Activated CD8-positive, alpha-beta memory T cell treated with anti-CD3 and anti-CD28 coated beads, Interleukin-2, amount 10 ng/mL, durations not matched to agents 7 days and 5 days (primary cell): ENCODE measurements at regions not wholly inside any gene's neighbourhood (a gene's known extent, or its start where the extent isn't known, plus 50 kb on each side); places are given as distances from the start of the nearest gene placed in this dataset.
"Not testable (repeated sequence)": the region's sequence is repeated elsewhere in the genome, so short reads cannot be mapped to it uniquely, and the experiment has no call there.

Experiments
- ATAC-seq: fragments of 150-1000 bp; cut with Tn5 transposase; one replicate; pipeline ENCODE4 v1.10.0; 2021; ENCODE audit warnings: moderate library complexity
- CTCF ChIA-PET: fragments of 350-600 bp; sonication (Branson Sonifier 250); formaldehyde crosslinking; loops from one replicate; lab custom pipeline; 2021; ENCODE audit warnings: antibody characterized with exemption; lab: Charles Lee
- DNase-seq: peaks from one replicate; pipeline ENCODE4 v3.0.0-alpha.2; 2020
- H3K27ac Mint-ChIP-seq: one replicate; pipeline ENCODE4 v1.8.0; 2021; ENCODE audit warnings: mild to moderate bottlenecking, mixed read lengths
- H3K27me3 Mint-ChIP-seq: one replicate; pipeline ENCODE4 v1.8.0; 2021; ENCODE audit warnings: mixed read lengths
- H3K36me3 Mint-ChIP-seq: one replicate; pipeline ENCODE4 v1.8.0; 2021; ENCODE audit warnings: mild to moderate bottlenecking, mixed read lengths
- H3K4me1 Mint-ChIP-seq: one replicate; pipeline ENCODE4 v1.8.0; 2021; ENCODE audit warnings: mixed read lengths
- H3K4me3 Mint-ChIP-seq: one replicate; pipeline ENCODE4 v1.8.0; 2021; ENCODE audit warnings: mild to moderate bottlenecking, moderate library complexity, mixed read lengths
- H3K9me3 Mint-ChIP-seq: one replicate; pipeline ENCODE4 v1.8.0; 2022; ENCODE audit warnings: low read depth, mixed read lengths

DNA sequence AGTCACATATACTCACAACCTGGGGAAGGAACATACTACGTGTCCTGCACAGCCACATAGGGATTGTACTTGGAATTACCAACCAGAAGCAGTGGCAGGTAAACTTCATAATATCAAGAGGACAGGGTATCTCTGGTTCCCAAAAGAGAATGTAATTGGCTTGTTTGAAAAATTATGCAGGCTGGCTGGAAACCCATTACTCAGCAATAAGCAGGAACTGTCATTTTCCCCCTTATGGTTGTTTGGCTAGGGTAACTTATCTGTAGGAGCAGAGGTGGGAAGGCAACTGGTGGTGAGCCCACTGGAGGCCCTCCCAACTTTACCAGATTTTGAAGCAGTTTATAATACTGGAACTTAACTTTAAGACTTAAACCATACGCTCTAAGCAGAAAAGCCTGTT is 924.1 kb downstream of the LRRIQ3 start:
- Mint-ChIP-seq H3K36me3 (no peaks in the 10 kb centered on the region), H3K9me3 (peaks cover 11% of the 10 kb centered on the region), H3K27ac (no peak overlapping the region), H3K4me3 (no peak overlapping the region), H3K4me1 (no peaks in the 10 kb centered on the region), H3K27me3 (no peaks in the 10 kb centered on the region)
- CTCF ChIA-PET: no interaction called here
- ATAC-seq: no peak
- no peak for DNase-seq

GRCh38 chr1:73245196-73245595 is 952.8 kb downstream of the LRRIQ3 start:
- H3K4me3 Mint-ChIP-seq, H3K36me3 Mint-ChIP-seq, H3K27me3 Mint-ChIP-seq, DNase-seq, H3K4me1 Mint-ChIP-seq, ATAC-seq, CTCF ChIA-PET, H3K27ac Mint-ChIP-seq: not testable (repeated sequence)
- peaks cover 23% of the 10 kb centered on the region for H3K9me3 Mint-ChIP-seq

DNA sequence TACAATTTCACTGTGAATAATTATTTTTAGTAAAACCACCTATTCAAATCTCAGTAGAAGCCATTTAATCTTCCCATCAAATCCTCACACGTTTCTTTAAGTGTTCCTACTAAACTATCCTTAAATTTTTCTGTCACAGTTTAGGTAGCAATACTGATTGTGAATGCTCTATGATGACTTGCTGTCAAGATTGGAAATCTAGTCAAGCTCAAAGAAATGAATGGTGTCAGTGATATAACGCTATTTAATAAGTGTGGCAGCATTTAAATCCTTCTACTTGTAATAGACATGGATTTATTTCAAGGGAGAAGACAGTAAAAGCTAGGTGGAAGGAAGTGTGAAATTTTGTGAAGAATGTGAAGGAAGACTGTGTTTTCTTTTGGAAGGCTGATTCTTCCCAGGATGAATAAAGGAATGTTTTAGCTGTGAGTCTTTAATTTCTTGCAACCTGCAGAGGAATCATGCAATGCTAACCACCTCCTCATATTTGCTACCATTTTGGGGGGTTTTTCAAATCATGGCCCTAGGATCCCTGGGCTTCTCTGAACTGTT is 936.7 kb upstream of the NEGR1 start:
- CTCF ChIA-PET: no interaction called here
- no peak for ATAC-seq
- no peaks in the 10 kb centered on the region for H3K27me3 Mint-ChIP-seq
- no peak for DNase-seq
- H3K9me3 Mint-ChIP-seq: peaks cover 18% of the 10 kb centered on the region
- no peak overlapping the region for H3K4me3 Mint-ChIP-seq
- H3K36me3 Mint-ChIP-seq: no peaks in the 10 kb centered on the region
- no peak overlapping the region for H3K27ac Mint-ChIP-seq
- H3K4me1 Mint-ChIP-seq: no peaks in the 10 kb centered on the region

GRCh38 chr1:73205294-73205973 is 923.1 kb upstream of the NEGR1 start:
- CTCF ChIA-PET: no interaction called here
- ATAC-seq: no peak
- H3K9me3 Mint-ChIP-seq: peaks cover 22% of the 10 kb centered on the region
- DNase-seq: no peak
- no peak overlapping the region for H3K4me3 Mint-ChIP-seq
- H3K4me1 Mint-ChIP-seq: no peaks in the 10 kb centered on the region
- H3K36me3 Mint-ChIP-seq: no peaks in the 10 kb centered on the region
- no peak overlapping the region for H3K27ac Mint-ChIP-seq
- H3K27me3 Mint-ChIP-seq: no peaks in the 10 kb centered on the region

DNA sequence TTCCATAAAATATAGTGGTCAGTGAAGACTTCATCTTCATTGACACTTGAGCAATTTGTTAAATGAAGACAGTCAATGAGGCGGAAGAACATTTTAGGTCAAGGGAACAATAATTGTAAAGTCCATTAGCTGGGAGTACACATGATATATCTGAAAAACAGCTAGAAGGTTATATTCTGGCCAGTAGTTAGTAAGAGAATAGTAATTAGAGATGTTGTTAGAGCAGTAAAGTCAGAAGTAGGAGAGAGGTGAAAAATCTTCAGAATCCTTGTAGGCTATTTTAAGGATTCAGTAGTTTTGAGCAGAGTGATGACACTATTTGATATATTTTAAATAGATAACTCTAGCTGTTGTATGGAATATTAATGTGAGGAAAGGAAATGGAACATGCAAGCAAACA is 915.6 kb upstream of the NEGR1 start:
- ATAC-seq: no peak
- Mint-ChIP-seq H3K9me3 (peaks cover 10% of the 10 kb centered on the region), H3K4me1 (no peaks in the 10 kb centered on the region), H3K27me3 (no peaks in the 10 kb centered on the region), H3K36me3 (no peaks in the 10 kb centered on the region), H3K27ac (no peak overlapping the region), H3K4me3 (no peak overlapping the region)
- CTCF ChIA-PET: no interaction called here
- no peak for DNase-seq

DNA sequence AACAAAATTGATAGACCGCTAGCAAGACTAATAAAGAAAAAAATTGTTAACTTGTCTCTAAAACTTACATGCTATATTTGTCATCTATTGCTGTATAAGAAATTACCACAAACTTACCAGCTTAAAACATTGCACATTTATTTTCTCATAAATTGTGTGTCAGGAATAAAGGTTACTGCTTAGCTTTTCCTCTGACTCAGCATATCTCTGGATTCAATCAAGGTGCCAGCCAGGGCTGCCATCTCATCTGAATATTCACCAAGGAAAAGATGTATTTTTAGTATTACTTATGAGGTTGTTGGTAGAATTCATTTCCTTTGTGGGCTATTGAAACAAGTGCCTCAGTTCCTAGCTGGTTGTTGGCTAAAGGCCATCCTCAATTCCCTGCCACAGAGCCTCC is 912.6 kb upstream of the NEGR1 start:
- no peak overlapping the region for H3K27ac Mint-ChIP-seq
- H3K4me3 Mint-ChIP-seq: no peak overlapping the region
- peaks cover 4% of the 10 kb centered on the region for H3K9me3 Mint-ChIP-seq
- CTCF ChIA-PET: no interaction called here
- H3K27me3 Mint-ChIP-seq: no peaks in the 10 kb centered on the region
- no peak for DNase-seq
- no peak for ATAC-seq
- no peaks in the 10 kb centered on the region for H3K4me1 Mint-ChIP-seq
- no peaks in the 10 kb centered on the region for H3K36me3 Mint-ChIP-seq

DNA sequence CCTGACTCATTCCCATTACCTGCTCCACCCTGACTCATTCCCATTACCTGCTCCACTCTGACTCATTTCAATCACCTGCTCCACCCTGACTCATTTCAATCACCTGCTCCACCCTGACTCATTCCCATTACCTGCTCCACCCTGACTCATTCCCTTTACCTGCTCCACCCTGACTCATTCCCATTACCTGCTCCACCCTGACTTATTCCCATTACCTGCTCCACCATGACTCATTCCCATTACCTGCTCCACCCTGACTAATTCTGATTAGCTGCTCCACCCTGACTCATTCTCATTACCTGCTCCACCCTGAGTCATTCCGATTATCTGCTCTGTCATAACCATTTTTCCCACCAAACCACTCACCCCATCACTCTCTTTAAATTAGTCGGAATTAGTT is 901.2 kb upstream of the NEGR1 start:
- H3K27me3 Mint-ChIP-seq, H3K4me3 Mint-ChIP-seq, CTCF ChIA-PET, H3K27ac Mint-ChIP-seq, H3K9me3 Mint-ChIP-seq, ATAC-seq, DNase-seq, H3K36me3 Mint-ChIP-seq, H3K4me1 Mint-ChIP-seq: not testable (repeated sequence)

DNA sequence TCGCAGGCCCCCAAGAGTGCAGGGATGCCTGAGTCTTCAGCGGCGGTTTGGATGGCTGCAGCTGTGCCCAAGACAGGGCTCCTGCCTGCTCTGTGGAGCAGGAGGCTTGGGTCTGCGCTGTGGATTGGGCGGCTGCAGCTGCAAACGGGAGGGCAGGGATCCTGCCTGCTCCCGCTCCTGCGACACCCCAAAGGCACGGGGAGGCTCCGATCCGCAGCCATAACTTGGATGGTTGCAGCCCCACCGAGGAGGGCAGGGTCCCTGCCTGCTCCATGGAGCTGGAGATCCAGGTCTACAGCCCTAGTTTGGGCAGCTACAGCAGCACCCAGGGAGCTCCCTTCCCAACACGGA is 898.8 kb upstream of the NEGR1 start:
- Mint-ChIP-seq H3K9me3 (peaks cover 6% of the 10 kb centered on the region), H3K4me3 (no peak overlapping the region), H3K27me3 (no peaks in the 10 kb centered on the region), H3K36me3 (no peaks in the 10 kb centered on the region), H3K4me1 (no peaks in the 10 kb centered on the region), H3K27ac (no peak overlapping the region)
- CTCF ChIA-PET: no interaction called here
- DNase-seq (no peak), ATAC-seq (no peak)

GRCh38 chr1:73180397-73181189 is 898.3 kb upstream of the NEGR1 start:
- Mint-ChIP-seq H3K4me3 (no peak overlapping the region), H3K27ac (no peak overlapping the region), H3K4me1 (no peaks in the 10 kb centered on the region), H3K27me3 (no peaks in the 10 kb centered on the region), H3K36me3 (no peaks in the 10 kb centered on the region), H3K9me3 (peaks cover 6% of the 10 kb centered on the region)
- DNase-seq: no peak
- CTCF ChIA-PET: no interaction called here
- ATAC-seq: no peak

DNA sequence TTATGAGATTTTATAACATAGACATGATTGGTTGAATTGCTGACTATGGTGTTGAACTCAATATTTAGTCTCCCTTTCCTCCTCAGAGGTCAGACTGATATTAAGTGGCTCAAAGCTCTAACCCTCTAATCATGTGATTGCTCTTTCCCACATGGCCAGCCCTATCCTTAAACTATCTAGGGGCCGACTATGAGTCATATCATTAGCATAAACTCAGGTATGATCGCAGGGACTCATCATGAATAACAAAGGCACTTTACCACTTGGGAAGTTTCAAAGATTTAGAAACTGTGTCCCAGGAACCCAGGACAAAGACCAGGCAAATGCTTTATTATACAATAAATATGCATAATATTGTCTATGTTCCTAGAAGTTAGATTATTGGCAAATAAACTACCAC is 894.6 kb upstream of the NEGR1 start:
- Mint-ChIP-seq H3K36me3 (no peaks in the 10 kb centered on the region), H3K27ac (no peak overlapping the region), H3K4me3 (no peak overlapping the region), H3K27me3 (no peaks in the 10 kb centered on the region), H3K4me1 (no peaks in the 10 kb centered on the region), H3K9me3 (peaks cover 2% of the 10 kb centered on the region)
- CTCF ChIA-PET: no interaction called here
- no peak for DNase-seq
- ATAC-seq: no peak

DNA sequence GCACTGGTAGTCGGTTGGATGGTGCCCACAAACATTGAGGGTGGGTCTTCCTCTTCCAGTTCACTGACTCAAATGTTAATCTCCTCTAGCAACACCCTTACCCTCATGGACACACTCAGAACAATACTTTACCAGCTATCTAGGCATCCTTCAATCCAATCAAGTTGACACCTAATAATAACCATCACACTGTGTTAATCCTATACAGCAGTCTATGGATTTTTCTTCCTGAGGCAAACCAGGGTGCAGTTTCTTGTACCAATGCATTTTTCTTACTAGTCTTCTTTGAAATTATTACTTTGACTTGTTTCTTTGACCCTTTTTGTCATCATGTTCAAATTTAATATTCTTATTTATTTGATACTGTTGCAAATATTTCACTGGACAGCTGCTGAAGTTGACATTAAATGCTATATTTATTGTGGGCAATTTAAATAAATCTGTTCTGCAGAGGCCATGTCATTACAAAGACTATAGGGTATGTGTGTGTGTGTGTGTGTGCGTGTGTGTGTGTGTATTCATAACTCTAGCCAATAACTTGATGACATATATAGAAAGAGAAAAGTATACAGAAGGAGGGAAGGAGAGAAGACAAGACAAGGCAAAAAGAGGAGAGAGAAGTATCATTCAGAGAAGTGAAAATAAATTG is 884.8 kb upstream of the NEGR1 start:
- no peaks in the 10 kb centered on the region for H3K4me1 Mint-ChIP-seq
- ATAC-seq (no peak), DNase-seq (no peak)
- CTCF ChIA-PET: no interaction called here
- H3K27me3 Mint-ChIP-seq: no peaks in the 10 kb centered on the region
- H3K36me3 Mint-ChIP-seq: no peaks in the 10 kb centered on the region
- H3K27ac Mint-ChIP-seq: no peak overlapping the region
- H3K4me3 Mint-ChIP-seq: no peak overlapping the region
- peaks cover 5% of the 10 kb centered on the region for H3K9me3 Mint-ChIP-seq

DNA sequence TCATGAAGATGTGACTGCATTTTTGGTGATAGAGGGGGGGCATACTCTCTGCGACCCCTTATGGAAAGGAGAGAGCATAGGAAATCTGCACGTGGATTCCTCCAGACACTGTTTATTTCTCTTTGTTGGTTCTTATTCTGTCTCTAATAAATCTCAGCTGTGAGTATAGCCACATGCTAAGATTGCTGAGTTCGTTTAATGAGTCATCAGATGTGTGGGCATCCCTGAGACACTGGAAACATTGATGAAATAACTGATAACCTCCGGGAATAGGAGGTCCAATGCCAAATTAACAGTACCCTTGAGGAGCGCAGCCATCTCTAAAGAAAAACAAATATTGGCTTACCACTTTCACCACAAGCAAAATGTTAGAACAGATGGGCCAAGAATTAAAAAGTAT is 880.2 kb upstream of the NEGR1 start:
- CTCF ChIA-PET: no interaction called here
- Mint-ChIP-seq H3K27ac (no peak overlapping the region), H3K4me1 (no peaks in the 10 kb centered on the region), H3K4me3 (no peak overlapping the region), H3K9me3 (peaks cover 3% of the 10 kb centered on the region), H3K36me3 (no peaks in the 10 kb centered on the region), H3K27me3 (no peaks in the 10 kb centered on the region)
- DNase-seq: no peak
- no peak for ATAC-seq

DNA sequence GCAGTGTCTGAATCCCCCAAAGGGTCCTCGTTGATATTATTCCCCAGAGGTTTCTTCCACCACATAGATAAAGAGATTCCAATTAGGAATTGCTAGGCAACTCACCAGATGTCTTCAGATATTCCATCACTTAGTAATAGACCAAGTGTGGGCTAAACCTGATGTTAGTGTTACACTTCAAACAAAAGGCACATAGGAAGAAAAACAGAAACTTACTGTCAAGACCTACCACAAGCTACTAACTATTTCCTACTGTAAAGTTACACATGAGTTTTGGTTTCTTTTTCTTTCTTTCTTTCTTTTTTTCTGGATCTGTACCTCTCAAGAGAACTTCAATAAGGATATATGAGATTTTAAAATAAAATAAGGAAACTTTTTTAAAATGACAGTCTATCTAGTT is 879.1 kb upstream of the NEGR1 start:
- Mint-ChIP-seq H3K27ac (no peak overlapping the region), H3K36me3 (no peaks in the 10 kb centered on the region), H3K9me3 (peaks cover 6% of the 10 kb centered on the region), H3K4me1 (no peaks in the 10 kb centered on the region), H3K4me3 (no peak overlapping the region), H3K27me3 (no peaks in the 10 kb centered on the region)
- no peak for ATAC-seq
- no peak for DNase-seq
- CTCF ChIA-PET: no interaction called here

DNA sequence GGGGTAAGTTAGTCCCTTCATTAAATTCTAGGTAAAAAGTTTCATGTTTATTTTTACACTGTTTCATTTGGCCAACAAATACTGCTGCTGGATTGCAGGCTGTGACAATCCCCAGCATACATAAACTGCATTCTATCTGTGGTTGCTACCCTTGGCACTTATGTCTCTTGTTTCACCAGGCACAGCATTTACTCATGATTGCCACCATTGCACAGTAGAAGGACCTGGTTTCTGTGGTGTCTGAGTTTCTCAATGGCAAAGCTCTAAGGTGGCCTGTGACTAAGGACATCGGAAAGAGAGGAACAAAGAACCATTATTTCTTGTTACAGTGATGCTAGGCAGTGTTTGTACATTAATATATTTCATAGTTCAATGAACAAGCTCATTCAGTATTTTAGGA is 878.4 kb upstream of the NEGR1 start:
- Mint-ChIP-seq H3K4me1 (no peaks in the 10 kb centered on the region), H3K27me3 (no peaks in the 10 kb centered on the region), H3K9me3 (peaks cover 6% of the 10 kb centered on the region), H3K36me3 (no peaks in the 10 kb centered on the region), H3K27ac (no peak overlapping the region), H3K4me3 (no peak overlapping the region)
- DNase-seq (no peak), ATAC-seq (no peak)
- CTCF ChIA-PET: no interaction called here
